Muscle layer of duodenum (tissue), 2 donors: ENCODE measurements at regions not wholly inside any gene's neighbourhood (a gene's known extent, or its start where the extent isn't known, plus 50 kb on each side); places are given as distances from the start of the nearest gene placed in this dataset.

Source experiments
- H3K27ac ChIP-seq: one replicate; pipeline ENCODE4 v1.7.0; 2013; ENCODE audit warnings: mild to moderate bottlenecking, low read length
- H3K27me3 ChIP-seq: one replicate; pipeline ENCODE4 v1.7.0; 2013; ENCODE audit warnings: low read depth, mild to moderate bottlenecking, control low read depth, low read length
- H3K36me3 ChIP-seq, 2 donors: one replicate each; pipeline ENCODE4 v1.7.0; 2013; ENCODE audit warnings: low read length in 2 of 2, control low read depth in 1 of 2, mild to moderate bottlenecking in 1 of 2; ENCODE audit not compliant: insufficient read depth in 2 of 2, control insufficient read depth in 1 of 2
- H3K4me1 ChIP-seq, 2 donors: one replicate each; pipeline ENCODE4 v1.7.0; 2013; ENCODE audit warnings: low read length in 2 of 2, mild to moderate bottlenecking in 2 of 2, control low read depth in 1 of 2, moderate library complexity in 1 of 2; ENCODE audit not compliant: insufficient read depth in 2 of 2, control insufficient read depth in 1 of 2
- H3K4me3 ChIP-seq, 2 donors: one replicate each; pipeline ENCODE4 v1.7.0; 2013; ENCODE audit warnings: low read length in 2 of 2, low read depth in 1 of 2, mild to moderate bottlenecking in 1 of 2
- H3K9me3 ChIP-seq, 2 donors: one replicate each; pipeline ENCODE4 v1.7.0; 2013; ENCODE audit warnings: low read length in 2 of 2, control low read depth in 1 of 2, mild to moderate bottlenecking in 1 of 2; ENCODE audit not compliant: control insufficient read depth in 1 of 2
- donor health status: healthy.

GRCh38 chr5:147169901-147170300, 64.9 kb upstream of the STK32A start:
- no peaks in the 10 kb centered on the region for H3K36me3 ChIP-seq
- no peaks in the 10 kb centered on the region for H3K9me3 ChIP-seq
- H3K4me1 ChIP-seq: no peaks in the 10 kb centered on the region
- no peak overlapping the region for H3K4me3 ChIP-seq
- H3K27ac ChIP-seq: no peak overlapping the region
- H3K27me3 ChIP-seq: no peaks in the 10 kb centered on the region

- no peaks in the 10 kb centered on the region for H3K9me3 ChIP-seq
- no peaks in the 10 kb centered on the region for H3K27me3 ChIP-seq
- H3K27ac ChIP-seq: no peak overlapping the region
- H3K4me1 ChIP-seq: no peaks in the 10 kb centered on the region
- no peaks in the 10 kb centered on the region for H3K36me3 ChIP-seq
- no peak overlapping the region for H3K4me3 ChIP-seq
Observed at GRCh38 chr5:147170603-147171002, 64.2 kb upstream of the STK32A start.

- no peak overlapping the region for H3K4me3 ChIP-seq
- H3K27me3 ChIP-seq: no peaks in the 10 kb centered on the region
- H3K9me3 ChIP-seq: no peaks in the 10 kb centered on the region
- no peaks in the 10 kb centered on the region for H3K36me3 ChIP-seq
- no peaks in the 10 kb centered on the region for H3K4me1 ChIP-seq
- H3K27ac ChIP-seq: no peak overlapping the region
Observed at GRCh38 chr5:147174671-147175265, 60.1 kb upstream of the STK32A start.

- no peak overlapping the region for H3K27ac ChIP-seq
Observed at GRCh38 chr5:147175516-147176097, 59.2 kb upstream of the STK32A start.

GRCh38 chr5:147176422-147176821, 58.4 kb upstream of the STK32A start:
- Histone ChIP-seq H3K9me3 (no peaks in the 10 kb centered on the region), H3K4me3 (no peak overlapping the region), H3K36me3 (no peaks in the 10 kb centered on the region), H3K27ac (no peak overlapping the region), H3K27me3 (no peaks in the 10 kb centered on the region), H3K4me1 (no peaks in the 10 kb centered on the region)

More at GRCh38 chr5:147175516-147176097, 59.2 kb upstream of the STK32A start:
- H3K4me3 ChIP-seq: no peak overlapping the region
- no peaks in the 10 kb centered on the region for H3K4me1 ChIP-seq
- no peaks in the 10 kb centered on the region for H3K36me3 ChIP-seq
- H3K27me3 ChIP-seq: no peaks in the 10 kb centered on the region
- H3K9me3 ChIP-seq: no peaks in the 10 kb centered on the region

GRCh38 chr5:147177125-147177840, 57.5 kb upstream of the STK32A start:
- H3K27ac ChIP-seq: no peak overlapping the region
- H3K27me3 ChIP-seq: no peaks in the 10 kb centered on the region
- H3K9me3 ChIP-seq: no peaks in the 10 kb centered on the region
- H3K4me1 ChIP-seq: no peaks in the 10 kb centered on the region
- no peak overlapping the region for H3K4me3 ChIP-seq
- H3K36me3 ChIP-seq: no peaks in the 10 kb centered on the region

- no peak overlapping the region for H3K27ac ChIP-seq
- H3K36me3 ChIP-seq: no peaks in the 10 kb centered on the region
- H3K27me3 ChIP-seq: no peaks in the 10 kb centered on the region
- H3K9me3 ChIP-seq: no peaks in the 10 kb centered on the region
- no peak overlapping the region for H3K4me3 ChIP-seq
- no peaks in the 10 kb centered on the region for H3K4me1 ChIP-seq
Observed at GRCh38 chr5:147179562-147180147, 55.2 kb upstream of the STK32A start.

- Histone ChIP-seq H3K36me3 (no peaks in the 10 kb centered on the region), H3K9me3 (peaks cover 0 to 2% of the 10 kb centered on the region in 2 donors), H3K4me3 (no peak overlapping the region), H3K4me1 (no peaks in the 10 kb centered on the region), H3K27ac (no peak overlapping the region), H3K27me3 (no peaks in the 10 kb centered on the region)
Observed at GRCh38 chr5:147180751-147181150, 54.1 kb upstream of the STK32A start.
